ENCODE measurements at regions not wholly inside any gene's neighbourhood (a gene's known extent, or its start where the extent isn't known, plus 50 kb on each side); places are given as distances from the start of the nearest gene placed in this dataset.
"Not testable (repeated sequence)": the region's sequence is repeated elsewhere in the genome, so short reads cannot be mapped to it uniquely, and the experiment has no call there.

GRCh38 chr2:204370172-204370718 is 175.0 kb upstream of the PARD3B start:
- no peak for DNase-seq

DNA sequence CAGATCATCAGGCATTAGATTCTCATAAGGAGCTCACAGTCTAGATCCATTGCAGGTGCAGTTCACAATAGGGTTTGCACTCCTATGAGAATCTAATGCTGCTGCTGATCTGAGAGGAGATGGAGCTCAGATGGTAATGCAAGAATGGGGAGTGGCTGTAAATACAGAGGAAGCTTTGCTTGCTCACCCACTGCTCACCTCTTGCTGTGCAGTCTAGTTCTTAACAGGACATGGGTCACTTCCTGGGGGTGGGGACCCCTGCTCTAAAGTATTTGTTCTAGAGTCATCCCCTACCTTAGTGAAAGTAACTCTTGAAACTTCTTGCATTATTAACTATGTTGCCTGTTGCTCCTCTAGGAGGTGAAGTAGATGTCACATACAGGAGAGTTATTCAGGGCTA is 171.3 kb upstream of the PARD3B start:
- no peak for DNase-seq

- DNase-seq, result no peak
These were observed 165.0 kb upstream of the PARD3B start for GRCh38 chr2:204380141-204380881.

DNA sequence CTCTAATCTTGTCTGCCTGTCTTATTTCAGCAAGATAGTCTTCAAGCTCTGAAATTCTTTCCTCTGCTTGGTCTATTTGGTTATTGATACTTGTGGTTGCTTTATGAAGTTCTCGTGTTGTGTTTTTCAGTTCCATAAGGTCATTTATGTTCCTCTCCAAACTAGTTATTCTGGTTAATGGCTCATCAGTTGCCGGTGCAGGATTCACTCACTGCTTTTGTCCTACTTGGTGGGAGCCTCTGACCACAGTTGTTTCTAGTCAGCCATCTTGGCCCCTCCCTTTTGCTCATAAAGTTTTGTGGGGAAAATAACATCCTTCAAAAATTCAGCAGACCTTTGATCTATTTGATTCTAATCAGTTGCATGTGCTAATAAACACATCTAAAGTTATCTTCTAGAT is 158.6 kb upstream of the PARD3B start:
- DNase-seq, result no peak

DNA sequence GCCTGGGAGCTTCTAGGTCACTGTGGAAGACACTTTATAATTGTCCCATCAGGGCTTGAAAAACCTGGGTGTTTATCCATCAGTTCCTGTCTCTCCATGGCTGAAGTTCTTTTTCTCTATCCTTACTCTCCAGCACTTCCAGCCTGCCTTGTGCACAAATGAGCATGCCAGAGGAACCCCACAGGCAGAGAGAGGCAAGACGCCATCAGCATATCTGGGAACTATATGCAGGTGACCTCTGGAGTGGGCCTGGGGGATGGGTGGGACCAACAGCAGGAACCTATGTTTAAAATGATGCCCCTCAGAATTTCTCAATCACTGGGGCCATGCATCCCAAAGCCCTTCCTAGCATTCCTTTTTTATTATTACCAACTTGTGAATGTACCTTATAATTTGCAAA is 156.2 kb upstream of the PARD3B start:
- DNase-seq, result no peak

DNA sequence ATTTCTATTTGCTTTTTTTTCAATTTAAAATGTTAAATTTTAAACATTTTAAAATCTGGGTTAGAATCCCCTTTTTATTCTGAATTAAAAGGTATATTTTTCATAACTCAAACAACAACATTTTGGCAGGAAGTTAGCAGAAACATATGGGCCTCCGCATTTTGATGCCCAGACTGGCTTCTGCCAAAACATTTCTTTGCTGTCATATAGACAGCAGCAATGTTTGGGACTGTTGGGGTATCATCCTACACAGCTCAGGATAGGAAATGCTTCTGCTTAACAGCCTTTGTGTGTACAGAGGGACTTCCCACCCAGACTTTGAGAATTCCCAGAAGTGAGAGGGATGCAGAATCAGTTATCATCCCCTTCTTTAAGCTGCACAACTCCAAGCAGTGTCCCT is 155.4 kb upstream of the PARD3B start:
- DNase-seq, result no peak

DNA sequence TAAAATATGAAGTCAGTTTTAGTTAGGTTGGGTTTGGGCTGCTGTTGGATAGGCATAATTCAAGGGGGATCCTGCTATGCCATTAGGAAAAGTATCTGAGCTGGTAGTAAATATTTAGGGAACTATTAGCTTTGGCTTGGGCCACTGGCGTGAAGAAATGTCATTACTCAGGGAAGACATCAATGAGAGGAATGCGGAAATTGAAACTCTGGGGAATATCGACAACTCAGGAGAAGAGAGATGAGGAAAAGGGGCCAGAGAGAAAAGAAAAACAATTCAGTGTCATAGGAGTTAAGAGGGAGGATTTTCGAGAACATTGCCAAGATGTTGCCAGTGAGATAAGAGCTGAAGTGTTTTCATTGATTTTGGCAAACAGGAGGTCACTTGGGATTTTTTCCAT is 149.7 kb upstream of the PARD3B start:
- no peak for DNase-seq

DNA sequence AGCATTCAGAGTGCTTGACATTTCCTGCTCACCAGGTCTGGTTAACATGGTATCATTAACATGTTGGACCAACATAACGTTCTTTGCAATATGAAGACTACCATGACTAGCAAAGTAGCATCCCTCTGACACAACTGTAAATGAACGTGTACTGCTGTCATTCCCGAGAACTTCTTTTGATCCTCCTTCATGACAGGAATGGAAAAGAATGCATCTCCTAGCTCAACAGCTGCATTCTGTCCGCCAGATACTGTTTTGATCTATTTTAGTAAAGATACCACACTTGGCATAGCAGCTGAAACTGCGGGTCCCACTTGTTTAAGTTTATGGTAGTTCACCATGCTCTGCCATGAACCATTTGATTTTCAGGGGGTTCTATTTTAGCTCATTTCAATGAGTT is 144.2 kb upstream of the PARD3B start:
- DNase-seq, result no peak

GRCh38 chr2:204407204-204408014 is 137.9 kb upstream of the PARD3B start:
- peak; percentile 20 for DNase-seq

DNA sequence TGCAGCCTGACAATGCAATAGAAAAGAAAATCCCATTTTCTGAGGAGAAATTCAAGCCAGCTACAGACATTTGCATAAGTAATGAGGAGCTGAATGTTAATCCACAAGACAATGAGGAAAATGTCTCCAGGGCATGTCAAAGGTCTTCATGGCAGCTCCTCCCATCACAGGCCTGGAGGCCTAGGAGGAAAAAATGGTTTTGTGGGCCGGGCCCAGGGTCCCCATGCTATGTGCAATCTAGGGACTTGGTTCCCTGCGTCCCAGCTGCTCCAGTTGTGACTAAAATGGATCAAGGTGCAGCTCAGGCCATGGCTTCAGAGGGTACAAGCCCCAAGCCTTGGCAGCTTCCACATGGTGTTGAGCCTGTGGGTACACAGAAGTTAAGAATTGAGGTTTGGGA is 132.5 kb upstream of the PARD3B start:
- DNase-seq, result not testable (repeated sequence)

DNA sequence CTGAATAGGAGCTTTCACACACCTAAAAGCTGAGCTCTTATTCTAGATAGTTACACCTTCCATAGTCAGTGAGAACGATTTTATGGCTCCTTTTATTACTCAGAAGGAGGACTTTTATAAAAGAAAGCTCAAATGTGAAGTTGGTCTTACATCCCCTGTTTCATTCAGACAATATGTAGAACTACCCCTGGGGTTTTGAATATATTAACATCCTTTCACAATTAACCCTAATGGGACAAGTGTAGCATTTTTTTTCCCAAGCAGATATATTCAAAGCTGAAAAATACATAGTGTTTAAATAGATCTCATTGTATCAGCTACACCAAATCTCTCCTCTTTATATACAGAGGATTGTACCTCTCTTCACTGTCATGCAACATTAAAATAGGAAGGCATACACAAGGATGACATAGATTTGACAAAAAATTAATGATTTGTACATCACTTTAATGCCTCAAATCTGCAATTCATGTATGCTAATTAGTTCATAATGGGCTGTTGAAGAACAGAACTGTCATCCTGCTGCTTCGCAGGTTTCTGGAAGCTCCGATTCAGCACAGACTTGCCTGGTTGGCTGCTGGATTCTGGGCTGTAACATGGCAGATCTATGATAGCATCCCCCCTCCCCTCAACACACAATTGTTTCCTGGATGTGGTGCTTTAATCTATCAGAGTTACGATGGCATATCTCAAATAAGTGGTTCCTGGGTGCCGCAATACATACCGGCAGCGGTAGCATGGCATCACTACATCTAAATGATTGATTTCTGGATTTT is 129.7 kb upstream of the PARD3B start:
- no peak for DNase-seq

GRCh38 chr2:204416236-204416635 is 129.0 kb upstream of the PARD3B start:
- no peak for DNase-seq

GRCh38 chr2:204425821-204426220 is 119.5 kb upstream of the PARD3B start:
- no peak for DNase-seq

DNA sequence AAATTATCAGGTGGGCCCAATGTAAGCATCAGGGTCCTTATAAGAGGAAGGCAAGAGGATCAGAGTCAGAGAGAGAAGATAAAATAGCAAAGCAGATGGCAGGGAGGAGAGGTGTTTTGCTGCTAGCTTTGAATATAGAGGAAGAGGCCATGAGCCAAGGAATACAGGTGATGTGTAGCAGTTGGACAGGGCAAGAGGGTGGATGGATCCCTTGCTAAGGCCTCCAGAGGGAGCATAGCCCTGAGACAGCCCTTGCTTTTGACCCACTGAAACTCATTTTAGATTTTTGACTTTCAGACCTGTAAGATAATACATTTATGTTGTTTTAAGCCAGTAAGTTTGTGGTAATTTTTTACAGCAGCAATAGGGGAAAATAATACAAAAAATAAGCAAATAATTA is 116.6 kb upstream of the PARD3B start:
- no peak for DNase-seq

GRCh38 chr2:204431529-204431928 is 113.7 kb upstream of the PARD3B start:
- no peak for DNase-seq

- no peak for DNase-seq
These were observed 113.1 kb upstream of the PARD3B start for GRCh38 chr2:204432196-204432595.

GRCh38 chr2:204434660-204435462 is 110.4 kb upstream of the PARD3B start:
- peak; percentile 54 for DNase-seq

DNA sequence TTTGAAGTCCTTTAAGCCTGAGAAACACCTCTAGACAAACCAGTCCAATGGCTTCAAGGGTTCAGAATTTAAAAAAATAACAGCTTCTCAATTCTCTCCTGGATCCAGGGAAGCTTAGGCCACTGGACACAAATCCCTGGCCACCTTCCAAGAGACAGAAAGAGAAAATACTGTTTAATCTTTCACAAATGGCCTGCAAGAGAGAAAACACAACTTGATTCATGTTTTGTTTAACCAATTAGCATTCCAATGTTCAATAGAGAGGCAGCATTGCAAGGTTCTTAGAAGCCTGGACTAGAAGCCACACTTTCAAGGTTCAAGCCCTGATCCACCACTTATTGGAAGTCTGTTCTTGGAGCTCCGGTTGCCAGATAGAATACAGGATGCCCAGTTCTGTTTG is 109.0 kb upstream of the PARD3B start:
- DNase-seq, result no peak

DNA sequence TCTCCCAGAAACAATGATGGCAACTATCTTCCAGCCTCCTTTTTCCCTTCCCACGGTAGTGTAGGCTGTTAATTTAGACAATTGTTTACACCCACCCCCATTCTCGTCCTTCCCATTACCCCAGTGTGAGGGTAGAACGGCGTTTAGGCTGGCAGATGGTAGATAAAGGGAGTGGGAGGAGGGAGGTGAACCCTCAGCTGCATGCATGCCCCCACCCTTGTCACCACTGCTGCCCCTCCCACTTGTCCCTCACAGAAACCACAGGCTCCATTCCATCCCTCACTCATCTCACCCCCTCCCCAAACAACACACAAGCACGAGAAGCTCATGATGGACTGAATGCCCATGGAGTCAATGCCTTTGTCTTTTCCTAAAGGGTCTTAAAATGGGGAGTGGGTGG is 107.9 kb upstream of the PARD3B start:
- DNase-seq, result no peak

DNA sequence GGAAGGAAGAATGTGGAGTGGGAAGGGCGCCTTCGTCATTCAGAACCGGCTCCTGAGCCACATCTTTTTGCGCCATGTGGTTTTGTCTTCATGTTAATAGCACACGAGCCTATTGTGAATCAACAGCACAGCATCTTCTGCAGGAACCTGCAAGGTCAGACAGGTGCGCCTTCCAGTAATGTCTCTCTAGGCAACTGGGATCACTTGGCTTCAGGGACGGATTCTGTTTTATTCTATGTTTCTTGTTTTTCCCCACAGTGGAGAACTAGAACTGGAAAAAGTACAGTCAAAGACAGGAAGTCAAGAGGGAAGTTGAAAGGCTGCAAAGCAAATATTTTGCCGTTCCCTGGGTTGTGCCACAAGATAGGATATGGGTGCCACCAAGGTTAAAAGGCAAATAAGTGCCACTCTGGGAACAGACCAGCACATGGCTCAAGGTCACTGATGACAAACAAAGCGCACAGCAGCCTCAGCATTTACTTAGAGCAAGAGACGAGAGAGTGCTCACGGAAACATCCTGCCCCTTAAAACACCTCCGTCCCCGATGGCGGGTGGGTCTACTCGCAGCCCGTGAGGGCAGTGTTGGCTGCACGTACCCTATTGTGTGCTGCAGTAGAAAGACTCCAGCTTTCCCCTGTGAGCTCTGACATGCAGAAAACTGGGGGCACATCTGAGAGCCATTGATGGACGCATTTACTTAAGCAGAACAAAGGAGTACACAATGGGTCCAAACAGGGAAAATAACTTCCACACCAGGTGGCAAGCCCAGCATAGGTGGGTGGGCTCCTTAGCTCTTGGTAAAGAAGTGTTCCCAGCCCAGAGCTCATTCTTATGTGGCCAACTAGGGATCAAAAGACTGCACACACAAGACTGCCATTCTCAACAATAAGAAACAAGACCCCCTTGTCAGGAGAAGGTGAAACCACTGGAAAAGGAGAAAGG is 107.2 kb upstream of the PARD3B start:
- DNase-seq, result no peak

DNA sequence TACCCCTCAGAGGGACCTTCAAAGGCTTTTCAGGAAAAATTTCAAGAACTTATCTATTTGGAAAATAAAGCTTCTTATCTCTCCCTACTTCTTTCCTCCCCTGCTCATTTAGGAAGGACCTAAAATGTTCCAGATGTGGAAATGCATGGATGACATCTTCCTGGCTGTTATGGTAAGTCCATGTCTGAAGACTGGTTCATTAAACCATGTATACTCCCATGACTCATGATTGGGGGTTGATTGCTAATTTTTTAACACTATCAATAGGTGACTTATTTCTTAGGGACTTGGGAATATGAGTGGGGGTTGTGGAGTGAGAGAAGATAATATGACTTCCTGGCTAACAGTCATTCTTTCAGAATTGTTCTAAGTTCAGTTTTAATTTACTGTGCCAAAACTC is 104.0 kb upstream of the PARD3B start:
- DNase-seq, result no peak

Measured in EL (cell line).